ENCODE measurements at regions not wholly inside any gene's neighbourhood (a gene's known extent, or its start where the extent isn't known, plus 50 kb on each side); places are given as distances from the start of the nearest gene placed in this dataset.

GRCh38 chr17:53570731-53571130 is 252.0 kb upstream of the KIF2B start:
- Histone ChIP-seq H3F3A (replicated peaks; ENCODE audit: insufficient read depth) (no peaks in the 10 kb centered on the region), H3K27me3 (ENCODE audit: insufficient read depth) (no peaks in the 10 kb centered on the region), H3K9me3 (no peaks in the 10 kb centered on the region), H3K9me2 (no peaks in the 10 kb centered on the region), H3K27ac (ENCODE audit: low read depth in 2 of 2, low read length in 1 of 2) (peak overlapping the region in 1 of 2 experiments; percentile 6; a peak in 1 of 4 replicates), H3K79me2 (ENCODE audit: insufficient read depth) (no peaks in the 10 kb centered on the region), H3K4me1 (ENCODE audit: control insufficient read depth in 1 of 2, insufficient read depth in 2 of 2, low read depth in 1 of 2, low read length in 1 of 2) (no peaks in the 10 kb centered on the region), H2AFZ (ENCODE audit: low read depth) (peak overlapping the region; percentile 59), H3K4me2 (peak overlapping the region; percentile 35; the same call in 1 of the 2 replicates), H4K20me1 (ENCODE audit: insufficient read depth) (no peaks in the 10 kb centered on the region), H3K9ac (no peak overlapping the region), H3K36me3 (replicated peaks in 1 of 2; ENCODE audit: control insufficient read depth in 1 of 2, insufficient read depth in 2 of 2, low read length in 1 of 2) (no peaks in the 10 kb centered on the region), H3K4me3 (ENCODE audit: low read depth in 2 of 2, low read length in 1 of 2) (peak overlapping the region in 1 of 2 experiments; percentile 4; a peak in 1 of 4 replicates)
- POLR2A ChIA-PET = no interaction called here
- TF ChIP-seq MXI1 (IDR thresholded peaks at IDR 0.05; ENCODE audit: low read depth, low read length) (no peak), RAD21 (IDR thresholded peaks at IDR 0.05; ENCODE audit: low read length) (peak; percentile 73), GATA2 (CRISPR knock-in tag; IDR thresholded peaks at IDR 0.05) (no peak), RFX5 (IDR thresholded peaks at IDR 0.05; ENCODE audit: low read length) (no peak), FOSL2 (IDR thresholded peaks at IDR 0.05; ENCODE audit: borderline replicate concordance, low read depth) (no peak), SIN3A (IDR thresholded peaks at IDR 0.05; ENCODE audit: borderline replicate concordance, low read depth, low read length) (no peak), CHD2 (IDR thresholded peaks at IDR 0.05; ENCODE audit: low read length, partially characterized antibody) (no peak), YY1 (IDR thresholded peaks at IDR 0.05; ENCODE audit: low read depth) (no peak), NRF1 (IDR thresholded peaks at IDR 0.05; ENCODE audit: low read depth, low read length) (no peak), GABPA (IDR thresholded peaks at IDR 0.05; ENCODE audit: low read depth) (no peak), SMC3 (IDR thresholded peaks at IDR 0.05; ENCODE audit: low read depth, low read length) (peak; percentile 30; the same call in 1 of the 2 replicates), EZH2phosphoT487 (IDR thresholded peaks at IDR 0.05; ENCODE audit: borderline replicate concordance, low read depth) (no peak), TEAD4 (IDR thresholded peaks at IDR 0.05; ENCODE audit: borderline replicate concordance, insufficient read depth) (no peak), EP300 (IDR thresholded peaks at IDR 0.05; ENCODE audit: borderline replicate concordance in 1 of 2, low read depth in 1 of 2, low read length in 1 of 2) (no peak)
- CTCF ChIA-PET = interaction anchor here (1.2 kb wide), 1 partner anchor 538 kb away, joined by 4 read pairs; no protein-coding TSS in a partner anchor
- no peak for DNase-seq

DNA sequence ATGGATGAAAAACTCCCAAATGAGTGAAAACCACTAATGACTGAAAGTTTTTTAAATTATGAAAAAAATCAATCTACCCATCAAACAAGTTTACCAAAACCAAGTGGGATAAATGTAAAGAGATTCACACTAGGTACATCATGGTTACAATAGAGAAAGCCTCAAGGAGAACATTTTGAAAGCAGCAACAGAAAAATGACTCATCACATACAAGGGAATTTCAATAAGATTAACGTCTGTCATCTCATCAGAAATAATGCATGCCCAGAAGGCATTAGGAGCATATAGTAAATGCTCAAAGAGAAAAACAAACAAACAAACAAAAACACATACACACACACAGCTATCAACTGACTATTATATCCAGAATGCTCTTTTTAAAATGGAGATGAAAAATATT is 261.8 kb upstream of the KIF2B start:
- H3K9me2 ChIP-seq = no peaks in the 10 kb centered on the region
- no peak for DNase-seq
- no peak overlapping the region for H3K9ac ChIP-seq
- no peak overlapping the region for H3K27ac ChIP-seq (ENCODE audit: low read depth in 2 of 2, low read length in 1 of 2)
- TF ChIP-seq, protein P1, sequence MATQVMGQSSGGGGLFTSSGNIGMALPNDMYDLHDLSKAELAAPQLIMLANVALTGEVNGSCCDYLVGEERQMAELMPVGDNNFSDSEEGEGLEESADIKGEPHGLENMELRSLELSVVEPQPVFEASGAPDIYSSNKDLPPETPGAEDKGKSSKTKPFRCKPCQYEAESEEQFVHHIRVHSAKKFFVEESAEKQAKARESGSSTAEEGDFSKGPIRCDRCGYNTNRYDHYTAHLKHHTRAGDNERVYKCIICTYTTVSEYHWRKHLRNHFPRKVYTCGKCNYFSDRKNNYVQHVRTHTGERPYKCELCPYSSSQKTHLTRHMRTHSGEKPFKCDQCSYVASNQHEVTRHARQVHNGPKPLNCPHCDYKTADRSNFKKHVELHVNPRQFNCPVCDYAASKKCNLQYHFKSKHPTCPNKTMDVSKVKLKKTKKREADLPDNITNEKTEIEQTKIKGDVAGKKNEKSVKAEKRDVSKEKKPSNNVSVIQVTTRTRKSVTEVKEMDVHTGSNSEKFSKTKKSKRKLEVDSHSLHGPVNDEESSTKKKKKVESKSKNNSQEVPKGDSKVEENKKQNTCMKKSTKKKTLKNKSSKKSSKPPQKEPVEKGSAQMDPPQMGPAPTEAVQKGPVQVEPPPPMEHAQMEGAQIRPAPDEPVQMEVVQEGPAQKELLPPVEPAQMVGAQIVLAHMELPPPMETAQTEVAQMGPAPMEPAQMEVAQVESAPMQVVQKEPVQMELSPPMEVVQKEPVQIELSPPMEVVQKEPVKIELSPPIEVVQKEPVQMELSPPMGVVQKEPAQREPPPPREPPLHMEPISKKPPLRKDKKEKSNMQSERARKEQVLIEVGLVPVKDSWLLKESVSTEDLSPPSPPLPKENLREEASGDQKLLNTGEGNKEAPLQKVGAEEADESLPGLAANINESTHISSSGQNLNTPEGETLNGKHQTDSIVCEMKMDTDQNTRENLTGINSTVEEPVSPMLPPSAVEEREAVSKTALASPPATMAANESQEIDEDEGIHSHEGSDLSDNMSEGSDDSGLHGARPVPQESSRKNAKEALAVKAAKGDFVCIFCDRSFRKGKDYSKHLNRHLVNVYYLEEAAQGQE (IDR thresholded peaks at IDR 0.05; ENCODE audit: low read depth, low read length) = no peak
- no peak for TF ChIP-seq GATA2 (CRISPR knock-in tag; IDR thresholded peaks at IDR 0.05)
- no peak for TF ChIP-seq FOSL2 (IDR thresholded peaks at IDR 0.05; ENCODE audit: borderline replicate concordance, low read depth)
- no peak for TF ChIP-seq EZH2phosphoT487 (IDR thresholded peaks at IDR 0.05; ENCODE audit: borderline replicate concordance, low read depth)
- TF ChIP-seq NRF1 (IDR thresholded peaks at IDR 0.05; ENCODE audit: low read depth, low read length) = no peak
- no peak for TF ChIP-seq RXRA (IDR thresholded peaks at IDR 0.05; ENCODE audit: borderline replicate concordance, low read depth)
- TF ChIP-seq, protein P2, sequence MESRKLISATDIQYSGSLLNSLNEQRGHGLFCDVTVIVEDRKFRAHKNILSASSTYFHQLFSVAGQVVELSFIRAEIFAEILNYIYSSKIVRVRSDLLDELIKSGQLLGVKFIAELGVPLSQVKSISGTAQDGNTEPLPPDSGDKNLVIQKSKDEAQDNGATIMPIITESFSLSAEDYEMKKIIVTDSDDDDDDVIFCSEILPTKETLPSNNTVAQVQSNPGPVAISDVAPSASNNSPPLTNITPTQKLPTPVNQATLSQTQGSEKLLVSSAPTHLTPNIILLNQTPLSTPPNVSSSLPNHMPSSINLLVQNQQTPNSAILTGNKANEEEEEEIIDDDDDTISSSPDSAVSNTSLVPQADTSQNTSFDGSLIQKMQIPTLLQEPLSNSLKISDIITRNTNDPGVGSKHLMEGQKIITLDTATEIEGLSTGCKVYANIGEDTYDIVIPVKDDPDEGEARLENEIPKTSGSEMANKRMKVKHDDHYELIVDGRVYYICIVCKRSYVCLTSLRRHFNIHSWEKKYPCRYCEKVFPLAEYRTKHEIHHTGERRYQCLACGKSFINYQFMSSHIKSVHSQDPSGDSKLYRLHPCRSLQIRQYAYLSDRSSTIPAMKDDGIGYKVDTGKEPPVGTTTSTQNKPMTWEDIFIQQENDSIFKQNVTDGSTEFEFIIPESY (IDR thresholded peaks at IDR 0.05; ENCODE audit: borderline replicate concordance, low read depth) = no peak
- no peak for TF ChIP-seq FOXM1 (IDR thresholded peaks at IDR 0.05; ENCODE audit: low read depth)
- no peak for TF ChIP-seq USF2 (IDR thresholded peaks at IDR 0.05; ENCODE audit: borderline replicate concordance, low read depth, low read length)
- POLR2A ChIA-PET = no interaction called here
- H3K4me2 ChIP-seq = no peak overlapping the region
- no peaks in the 10 kb centered on the region for H4K20me1 ChIP-seq (ENCODE audit: insufficient read depth)
- H3K27me3 ChIP-seq (ENCODE audit: insufficient read depth) = no peaks in the 10 kb centered on the region
- no peak overlapping the region for H2AFZ ChIP-seq (ENCODE audit: low read depth)
- H3K4me1 ChIP-seq (ENCODE audit: control insufficient read depth in 1 of 2, insufficient read depth in 2 of 2, low read depth in 1 of 2, low read length in 1 of 2) = no peaks in the 10 kb centered on the region; a peak in 1 of 4 replicates
- CTCF ChIA-PET = no interaction called here
- H3K36me3 ChIP-seq (replicated peaks in 1 of 2; ENCODE audit: control insufficient read depth in 1 of 2, insufficient read depth in 2 of 2, low read length in 1 of 2) = no peaks in the 10 kb centered on the region
- no peak overlapping the region for H3K4me3 ChIP-seq (ENCODE audit: low read depth in 2 of 2, low read length in 1 of 2)
- 0 out of 2 replicates have a peak, but pooled peaks cover 5% of the 10 kb centered on the region for H3K9me3 ChIP-seq
- no peaks in the 10 kb centered on the region for H3K79me2 ChIP-seq (ENCODE audit: insufficient read depth)
- WGBS (ENCODE audit: low lambda C conversion rate) = 21% methylated on average over 1 of the region's 1 CpG
- H3F3A ChIP-seq (replicated peaks; ENCODE audit: insufficient read depth) = no peaks in the 10 kb centered on the region
